Colon (tissue), 2 donors: ENCODE measurements at regions not wholly inside any gene's neighbourhood (a gene's known extent, or its start where the extent isn't known, plus 50 kb on each side); places are given as distances from the start of the nearest gene placed in this dataset.
A peak's percentile ranks its signal among the peaks of the same experiment; 100 is the strongest.
"Not testable (repeated sequence)": the region's sequence is repeated elsewhere in the genome, so short reads cannot be mapped to it uniquely, and the experiment has no call there.

ENCODE experiments used
- FAIRE-seq: peaks from 2 replicates; lab custom pipeline; 2012; peaks lifted over from hg19 to GRCh38; lab: Jason Lieb, UNC
- donor health status: control.
- donor health status: control.

- no peak for FAIRE-seq
These were observed 176.1 kb upstream of the MAGEB16 start for GRCh38 chrX:35622040-35622439.

- no peak for FAIRE-seq
These were observed 175.5 kb upstream of the MAGEB16 start for GRCh38 chrX:35622601-35623000.

GRCh38 chrX:35625714-35626113 lies 172.4 kb upstream of the MAGEB16 start:
- no peak for FAIRE-seq

GRCh38 chrX:35626124-35626523 lies 172.0 kb upstream of the MAGEB16 start:
- FAIRE-seq: no peak

GRCh38 chrX:35635971-35636370 lies 162.2 kb upstream of the MAGEB16 start:
- FAIRE-seq: not testable (repeated sequence)

GRCh38 chrX:35664833-35665232 lies 133.3 kb upstream of the MAGEB16 start:
- FAIRE-seq: no peak

GRCh38 chrX:35665311-35665710 lies 132.8 kb upstream of the MAGEB16 start:
- no peak for FAIRE-seq

- no peak for FAIRE-seq
These were observed 127.3 kb upstream of the MAGEB16 start for GRCh38 chrX:35670889-35671288.

GRCh38 chrX:35675151-35675550 lies 123.0 kb upstream of the MAGEB16 start:
- FAIRE-seq: no peak

GRCh38 chrX:35680940-35681346 lies 117.2 kb upstream of the MAGEB16 start:
- FAIRE-seq: no peak

- FAIRE-seq: no peak
These were observed 115.7 kb upstream of the MAGEB16 start for GRCh38 chrX:35682476-35682875.

GRCh38 chrX:35696760-35697234 lies 101.3 kb upstream of the MAGEB16 start:
- FAIRE-seq: no peak

- no peak for FAIRE-seq
These were observed 98.5 kb upstream of the MAGEB16 start for GRCh38 chrX:35699642-35700041.

GRCh38 chrX:35700121-35700520 lies 98.0 kb upstream of the MAGEB16 start:
- FAIRE-seq: peak; percentile 85

GRCh38 chrX:35711281-35711680 lies 86.9 kb upstream of the MAGEB16 start:
- no peak for FAIRE-seq

- no peak for FAIRE-seq
These were observed 76.0 kb upstream of the MAGEB16 start for GRCh38 chrX:35722128-35722527.

GRCh38 chrX:35726176-35726575 lies 72.0 kb upstream of the MAGEB16 start:
- FAIRE-seq: no peak

GRCh38 chrX:35728481-35728880 lies 69.7 kb upstream of the MAGEB16 start:
- no peak for FAIRE-seq

- no peak for FAIRE-seq
These were observed 64.3 kb upstream of the MAGEB16 start for GRCh38 chrX:35733879-35734278.

GRCh38 chrX:35741142-35741541 lies 57.0 kb upstream of the MAGEB16 start:
- no peak for FAIRE-seq

GRCh38 chrX:35743331-35743730 lies 54.8 kb upstream of the MAGEB16 start:
- no peak for FAIRE-seq
